ENCODE measurements at regions not wholly inside any gene's neighbourhood (a gene's known extent, or its start where the extent isn't known, plus 50 kb on each side); places are given as distances from the start of the nearest gene placed in this dataset.

- no peaks in the 10 kb centered on the region for H3K9me3 ChIP-seq (ENCODE audit: control insufficient read depth in 4 of 4, low read length in 3 of 4)
- TF ChIP-seq REST (IDR thresholded peaks at IDR 0.05) = no peak
- no peak for TF ChIP-seq NR2F2 (IDR thresholded peaks at IDR 0.05)
- no peak for TF ChIP-seq HNF4A (conservative IDR thresholded peaks at IDR 0.05)
- no peak for TF ChIP-seq CTCF (IDR thresholded peaks at IDR 0.05; ENCODE audit: low read depth, low read length, missing input control)
- TF ChIP-seq RXRA (IDR thresholded peaks at IDR 0.05) = no peak
- TF ChIP-seq HNF4G (IDR thresholded peaks at IDR 0.05) = no peak
- TF ChIP-seq ATF3 (IDR thresholded peaks at IDR 0.05) = no peak
- no peak for TF ChIP-seq TAF1 (conservative IDR thresholded peaks at IDR 0.05)
- no peak for TF ChIP-seq FOXA1 (IDR thresholded peaks at IDR 0.05)
- TF ChIP-seq YY1 (IDR thresholded peaks at IDR 0.05) = no peak
- TF ChIP-seq JUND (IDR thresholded peaks at IDR 0.05) = no peak
- no peak for TF ChIP-seq GABPA (IDR thresholded peaks at IDR 0.05 in 1 of 2, conservative IDR thresholded peaks at IDR 0.05 in 1 of 2)
- H3K4me3 ChIP-seq (ENCODE audit: low read depth in 1 of 3, low read length in 3 of 3) = no peak overlapping the region
- no peaks in the 10 kb centered on the region for H3K27me3 ChIP-seq (ENCODE audit: control insufficient read depth in 4 of 4, insufficient read depth in 4 of 4, low read length in 3 of 4)
- H3K27ac ChIP-seq (ENCODE audit: low read depth in 1 of 2, low read length in 2 of 2) = no peak overlapping the region
- H3K36me3 ChIP-seq (ENCODE audit: control insufficient read depth in 4 of 4, insufficient read depth in 3 of 4, low read depth in 1 of 4, low read length in 3 of 4) = no peaks in the 10 kb centered on the region
- H3K9ac ChIP-seq (ENCODE audit: low read depth in 1 of 2, low read length in 2 of 2) = no peak overlapping the region
- no peak for DNase-seq (ENCODE audit: low spot score)
- H3K4me1 ChIP-seq (ENCODE audit: control insufficient read depth in 4 of 4, insufficient read depth in 4 of 4, low read length in 3 of 4) = no peaks in the 10 kb centered on the region
Observed at GRCh38 chr13:64428196-64428595, 2801.9 kb downstream of the PCDH9 start.

GRCh38 chr13:64423467-64423866 lies 2806.7 kb downstream of the PCDH9 start:
- 74% methylated on average over 1 of the region's 1 CpG for WGBS
- Histone ChIP-seq H3K4me3 (ENCODE audit: low read depth in 1 of 3, low read length in 3 of 3) (no peak overlapping the region), H3K4me1 (ENCODE audit: control insufficient read depth in 4 of 4, insufficient read depth in 4 of 4, low read length in 3 of 4) (no peaks in the 10 kb centered on the region)

More at GRCh38 chr13:64423467-64423866, 2806.7 kb downstream of the PCDH9 start:
- TF ChIP-seq HNF4G (IDR thresholded peaks at IDR 0.05) = no peak
- no peak for TF ChIP-seq RXRA (IDR thresholded peaks at IDR 0.05)
- no peak for TF ChIP-seq YY1 (IDR thresholded peaks at IDR 0.05)
- no peak for TF ChIP-seq GABPA (IDR thresholded peaks at IDR 0.05 in 1 of 2, conservative IDR thresholded peaks at IDR 0.05 in 1 of 2)
- TF ChIP-seq FOXA1 (IDR thresholded peaks at IDR 0.05) = no peak
- TF ChIP-seq NR2F2 (IDR thresholded peaks at IDR 0.05) = no peak
- TF ChIP-seq EGR1 (IDR thresholded peaks at IDR 0.05; ENCODE audit: low read depth in 2 of 2) = no peak
- no peak for TF ChIP-seq REST (IDR thresholded peaks at IDR 0.05)
- no peak for TF ChIP-seq HNF4A (conservative IDR thresholded peaks at IDR 0.05)
- no peak for TF ChIP-seq ZBTB33 (IDR thresholded peaks at IDR 0.05)
- no peak for TF ChIP-seq TAF1 (conservative IDR thresholded peaks at IDR 0.05)
- no peak for TF ChIP-seq JUND (IDR thresholded peaks at IDR 0.05)
- TF ChIP-seq FOXA2 (IDR thresholded peaks at IDR 0.05) = no peak
- no peak for TF ChIP-seq MAX (IDR thresholded peaks at IDR 0.05)
- TF ChIP-seq RAD21 (IDR thresholded peaks at IDR 0.05) = no peak
- no peak for TF ChIP-seq SP1 (IDR thresholded peaks at IDR 0.05)
- no peak for TF ChIP-seq CTCF (IDR thresholded peaks at IDR 0.05; ENCODE audit: low read depth, low read length, missing input control)
- Histone ChIP-seq H3K27me3 (ENCODE audit: control insufficient read depth in 4 of 4, insufficient read depth in 4 of 4, low read length in 3 of 4) (no peaks in the 10 kb centered on the region), H3K36me3 (ENCODE audit: control insufficient read depth in 4 of 4, insufficient read depth in 3 of 4, low read depth in 1 of 4, low read length in 3 of 4) (no peaks in the 10 kb centered on the region), H3K9ac (ENCODE audit: low read depth in 1 of 2, low read length in 2 of 2) (no peak overlapping the region), H3K27ac (ENCODE audit: low read depth in 1 of 2, low read length in 2 of 2) (no peak overlapping the region), H3K9me3 (ENCODE audit: control insufficient read depth in 4 of 4, low read length in 3 of 4) (no peaks in the 10 kb centered on the region)
- no peak for DNase-seq (ENCODE audit: low spot score)

Measured in liver (tissue), 8 donors.